ENCODE measurements at regions not wholly inside any gene's neighbourhood (a gene's known extent, or its start where the extent isn't known, plus 50 kb on each side); places are given as distances from the start of the nearest gene placed in this dataset.

DNA sequence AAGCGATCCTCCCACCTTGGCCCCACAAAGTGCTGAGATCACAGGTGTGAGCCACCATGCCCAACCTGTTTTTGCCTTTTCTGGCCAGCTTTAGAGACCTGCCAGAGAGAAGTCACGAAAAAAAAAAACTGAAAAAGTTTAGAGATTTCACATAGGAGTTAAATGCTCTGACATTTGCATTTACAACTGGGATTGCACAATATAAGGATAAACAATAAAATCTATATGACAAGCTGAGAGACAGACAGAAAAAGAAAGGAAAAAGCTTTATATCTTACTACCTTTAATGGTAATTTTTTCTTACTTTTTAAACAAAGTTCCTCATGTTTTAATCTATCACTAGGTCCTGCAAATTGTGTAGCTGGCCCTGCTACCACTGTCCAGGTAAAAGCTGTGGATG lies 466.5 kb downstream of the TXNL1 start:
- no peak for DNase-seq (ENCODE audit: low spot score)

DNA sequence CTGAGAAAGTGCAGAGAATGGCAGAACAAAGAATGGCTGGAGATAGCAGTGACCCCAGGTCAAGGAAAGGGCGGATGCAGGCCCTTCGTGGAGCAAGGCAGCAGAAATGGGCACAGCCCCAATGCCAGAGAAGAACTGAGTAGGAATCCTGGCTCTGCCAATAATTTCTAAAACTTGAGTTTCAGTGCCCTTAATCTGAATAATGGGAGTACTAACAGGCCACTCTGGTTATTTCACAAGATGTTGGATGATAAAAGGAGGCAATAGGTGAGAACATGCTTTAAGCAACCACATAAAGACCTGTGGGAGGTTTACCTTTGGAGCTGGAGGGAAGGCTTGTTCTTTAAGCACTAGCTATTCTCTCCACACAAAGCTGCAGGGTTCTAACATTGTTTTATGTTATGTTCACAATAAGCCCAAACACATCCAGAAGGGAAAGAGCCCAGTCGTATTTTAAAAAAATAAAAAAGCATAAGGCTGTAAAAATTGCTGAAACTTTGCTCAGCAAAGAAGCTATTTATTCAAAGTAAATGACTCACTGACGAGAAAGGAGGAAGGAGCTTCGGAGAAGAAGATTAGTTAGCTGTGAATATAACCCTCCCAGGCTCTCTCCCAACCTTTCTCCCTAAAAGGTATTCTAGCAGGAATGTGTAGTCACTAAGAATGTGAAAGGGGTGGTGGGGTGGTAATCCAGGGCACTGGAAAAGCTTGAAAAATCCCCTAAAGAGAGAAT lies 470.2 kb downstream of the TXNL1 start:
- DNase-seq (ENCODE audit: low spot score) = peak; percentile 39

DNA sequence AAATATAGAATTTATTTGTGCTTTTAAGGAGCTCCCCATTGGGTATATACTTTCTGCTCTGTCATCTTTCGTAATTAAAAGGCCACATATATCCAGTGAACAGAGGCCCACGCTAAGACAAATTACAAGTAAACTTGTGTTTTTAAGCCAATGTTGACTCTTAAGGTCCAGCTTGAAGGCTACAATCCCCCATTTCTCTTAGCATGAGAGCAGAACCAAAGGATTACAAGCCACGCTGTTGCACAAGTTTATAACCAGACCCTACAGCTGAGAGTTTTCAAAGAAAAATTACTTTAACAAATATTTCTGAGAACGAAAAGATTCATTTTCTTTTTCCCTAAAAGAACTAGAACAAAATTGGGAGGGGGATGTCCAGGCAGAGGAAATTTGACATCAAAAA lies 471.0 kb downstream of the TXNL1 start:
- DNase-seq (ENCODE audit: low spot score) = no peak

DNA sequence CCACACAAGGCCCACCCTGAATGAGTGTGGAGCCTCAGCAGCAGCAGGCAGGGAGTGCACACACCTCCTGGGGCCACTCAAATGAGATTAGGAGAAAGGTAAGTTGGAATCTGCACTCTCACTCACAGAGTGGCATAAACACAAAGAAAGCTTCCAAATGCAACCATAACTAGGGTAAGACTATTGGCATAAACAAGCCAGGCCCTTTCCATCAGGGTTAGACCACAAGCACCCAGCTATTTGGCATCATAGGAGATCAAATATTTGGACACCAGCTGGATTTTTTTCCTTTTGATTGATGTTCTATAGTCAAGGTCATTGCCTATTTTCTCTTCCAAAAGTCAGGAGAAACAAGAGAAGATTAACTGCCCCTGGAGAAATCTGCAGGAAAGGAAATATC lies 471.5 kb downstream of the TXNL1 start:
- no peak for DNase-seq (ENCODE audit: low spot score)

DNA sequence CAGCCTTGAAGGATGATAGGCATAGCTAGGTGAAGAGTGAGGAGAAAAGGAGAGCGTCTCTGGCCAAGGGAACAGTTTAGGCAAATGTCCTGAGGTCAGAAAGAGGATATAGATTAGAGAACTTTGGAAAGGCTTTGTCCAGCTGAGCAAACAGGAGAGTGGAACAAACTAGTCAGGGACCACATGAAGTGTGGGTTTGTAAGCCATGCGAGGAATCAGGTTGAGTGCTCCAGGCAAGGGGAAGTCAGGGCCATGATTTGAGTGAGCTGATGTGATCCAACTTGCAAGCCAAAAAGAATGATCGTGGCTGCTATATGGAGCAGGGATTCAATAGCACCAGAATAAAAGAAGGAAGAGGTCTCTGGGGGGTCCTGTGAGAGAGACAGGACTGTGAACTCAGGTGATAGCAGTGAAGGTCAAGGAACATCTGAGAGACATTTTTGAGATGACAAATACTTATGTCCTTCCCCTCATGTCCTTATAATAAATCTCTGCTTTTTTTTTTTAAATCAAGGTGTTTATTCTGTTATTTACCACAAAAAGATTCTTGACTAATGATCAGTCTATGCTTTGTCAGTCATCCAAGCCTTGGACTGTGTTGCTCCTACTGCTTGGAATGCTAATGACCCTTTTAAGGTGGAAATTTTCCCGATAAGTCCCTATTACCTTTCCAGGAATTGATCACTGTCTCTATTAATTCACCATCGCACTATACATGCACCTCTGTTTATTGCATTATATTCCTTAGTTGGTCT lies 472.6 kb downstream of the TXNL1 start:
- no peak for DNase-seq (ENCODE audit: low spot score)

DNA sequence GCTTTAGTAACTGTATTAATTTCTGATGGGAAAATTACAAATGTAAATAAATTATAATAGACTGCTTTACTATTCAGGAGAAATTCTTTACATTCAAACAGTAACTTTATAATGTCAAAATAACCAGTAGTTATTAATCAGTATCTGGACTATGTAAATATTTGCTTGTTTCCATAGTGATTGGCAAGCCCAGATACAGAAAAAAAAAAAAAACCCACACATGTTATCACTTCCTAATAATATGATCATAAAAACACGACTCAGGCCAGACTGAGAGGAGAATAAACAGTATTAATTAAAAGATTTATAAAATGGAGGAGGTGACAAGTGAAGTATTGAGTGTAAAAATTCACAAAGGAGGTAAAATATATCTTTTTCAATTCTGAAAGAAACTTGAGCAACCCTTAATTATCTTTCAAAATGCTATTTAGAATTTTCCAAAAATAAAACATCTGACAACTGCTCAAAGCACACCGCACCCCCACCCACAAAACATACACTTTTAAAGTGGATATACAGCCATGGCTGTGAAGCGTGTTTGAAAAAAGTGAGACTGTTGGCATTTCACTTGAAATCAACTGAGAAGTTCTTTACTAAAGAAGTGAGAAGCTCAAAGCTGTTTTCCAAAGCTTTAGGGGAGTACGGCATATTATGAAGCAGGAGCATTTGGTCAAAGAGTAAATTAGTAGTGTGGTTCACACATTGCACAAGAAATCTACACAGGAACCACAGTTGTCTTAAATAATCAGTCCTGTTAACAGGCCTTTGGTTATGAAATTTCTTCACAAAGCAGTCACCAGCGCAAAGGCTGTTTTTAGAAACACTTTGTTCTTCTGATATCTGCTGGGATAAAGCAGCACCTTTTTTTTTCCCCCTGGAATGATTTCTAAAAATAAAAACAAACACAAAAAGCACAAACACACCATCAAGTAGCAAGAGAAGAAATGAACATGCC lies 475.8 kb downstream of the TXNL1 start:
- DNase-seq (ENCODE audit: low spot score) = no peak

DNA sequence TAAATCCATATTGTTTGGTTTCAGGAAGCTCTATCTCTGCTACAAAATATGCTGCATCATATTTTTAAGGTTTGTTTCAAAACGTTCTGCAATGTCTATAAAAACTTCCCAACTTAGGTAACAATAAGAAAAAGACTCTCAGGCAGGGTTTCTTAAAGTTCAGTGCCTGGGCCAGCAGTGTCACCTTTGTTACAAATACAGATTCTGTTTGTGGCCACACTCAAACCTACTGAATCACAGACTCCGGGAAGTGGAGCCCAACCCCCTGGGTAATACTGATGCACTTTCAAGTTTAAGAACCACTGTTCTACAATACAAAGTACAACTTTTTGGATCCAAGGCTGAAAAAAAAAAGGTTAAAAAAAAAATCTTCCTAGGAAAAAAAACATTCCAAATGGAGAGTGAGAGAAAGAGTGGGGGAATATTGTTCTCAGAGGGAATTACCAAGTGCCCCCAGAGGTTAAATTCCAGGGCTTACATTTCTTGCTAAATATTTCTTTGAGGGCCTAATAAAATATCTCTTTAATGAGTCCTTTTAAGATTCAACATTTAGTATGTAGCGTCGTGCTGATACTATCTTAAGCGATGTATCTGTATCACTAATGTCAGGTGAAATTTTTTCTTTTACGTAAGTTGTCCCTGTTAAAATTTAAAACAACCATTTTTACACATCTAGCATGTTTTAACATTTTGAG lies 476.7 kb downstream of the TXNL1 start:
- DNase-seq (ENCODE audit: low spot score) = no peak

DNA sequence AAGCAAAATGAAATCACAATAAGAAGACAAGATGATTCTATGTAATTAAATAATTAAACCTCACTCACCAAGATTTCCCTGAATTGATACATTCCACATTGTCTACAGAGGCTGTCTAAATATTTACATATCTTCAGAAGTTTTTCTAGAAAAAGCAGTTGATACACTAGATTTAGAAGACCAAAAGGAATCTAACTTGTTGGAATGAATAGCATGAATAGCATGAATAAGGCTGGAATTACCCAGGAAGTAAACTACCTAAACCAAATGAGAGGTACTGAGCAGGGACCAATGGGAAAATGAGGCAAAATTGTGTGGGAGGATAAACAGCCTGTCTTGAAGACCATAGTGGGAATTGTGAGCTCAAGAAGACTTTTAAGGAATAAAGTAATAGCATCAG lies 479.7 kb downstream of the TXNL1 start:
- DNase-seq (ENCODE audit: low spot score) = no peak

DNA sequence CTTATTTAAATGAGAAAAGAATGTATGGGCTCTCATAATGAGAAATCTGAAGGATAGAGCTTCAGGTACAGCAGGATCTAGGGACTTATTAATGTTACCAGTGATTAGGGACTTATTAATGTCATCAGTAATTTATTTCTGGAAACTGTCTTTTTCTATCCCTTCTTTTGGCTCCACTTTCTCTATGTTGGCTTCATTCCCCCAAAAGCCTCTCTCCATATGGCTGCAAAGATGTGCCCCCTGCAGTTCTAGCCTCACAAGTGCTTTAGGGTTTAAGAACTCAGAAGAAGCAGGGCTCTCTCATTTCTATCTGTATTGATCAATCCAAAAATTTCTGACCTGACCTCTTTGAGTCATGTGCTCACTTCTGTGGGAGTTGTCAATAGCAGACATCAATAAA lies 480.9 kb downstream of the TXNL1 start:
- DNase-seq (ENCODE audit: low spot score) = no peak

DNA sequence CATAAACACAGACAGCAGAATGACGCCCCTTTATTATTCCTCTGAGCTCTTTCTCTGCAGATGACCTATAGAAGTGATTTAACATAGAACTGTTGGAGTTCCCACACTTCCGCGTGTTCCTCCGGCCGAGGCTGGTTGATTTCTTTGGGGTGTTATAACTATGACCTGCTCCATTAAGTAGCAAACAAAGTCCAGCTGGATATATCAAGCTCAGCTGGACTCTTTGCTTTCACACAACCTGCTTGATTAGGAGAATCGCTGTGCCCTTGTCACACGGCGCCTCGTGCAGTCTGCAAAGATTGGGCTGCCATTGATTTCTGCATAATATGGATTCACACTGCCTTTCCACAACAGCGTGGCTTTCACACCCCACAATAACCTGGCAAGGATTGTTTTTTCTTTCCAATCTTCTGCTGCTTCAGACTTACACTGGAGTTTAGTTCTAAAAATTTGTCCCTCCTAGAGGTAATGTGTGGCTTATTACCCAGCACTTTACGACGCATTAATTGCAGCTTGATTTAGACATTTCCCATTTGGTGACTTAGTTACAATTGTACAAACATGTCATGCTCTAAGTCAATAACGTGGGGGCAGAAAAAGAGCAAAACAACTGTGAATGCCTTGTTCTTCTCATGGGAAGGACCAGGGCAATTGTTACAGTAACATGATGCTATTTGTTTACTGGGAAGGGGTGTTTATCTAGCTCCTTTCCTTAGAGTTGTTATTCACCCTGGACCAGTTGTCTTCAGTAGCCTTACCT lies 485.7 kb downstream of the TXNL1 start:
- no peak for DNase-seq (ENCODE audit: low spot score)

DNA sequence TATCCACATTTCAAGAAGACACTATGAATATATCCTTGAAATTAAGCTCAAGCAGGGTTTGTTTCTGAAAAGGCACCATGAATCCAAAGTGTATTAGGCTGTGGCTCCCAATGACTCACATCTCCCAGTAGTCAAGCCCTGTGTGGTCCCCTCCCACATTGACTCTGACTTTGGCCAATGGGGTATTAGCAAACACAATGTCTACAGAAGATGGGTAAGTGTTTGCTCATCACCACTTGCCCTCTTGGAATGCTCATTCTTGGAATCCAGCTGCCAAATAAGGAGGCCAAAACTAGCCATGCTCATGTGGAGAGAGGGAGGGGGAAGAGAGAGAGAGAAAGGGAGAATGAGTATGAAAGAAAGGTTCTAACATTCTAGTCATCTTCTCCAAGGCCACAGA lies 490.0 kb downstream of the TXNL1 start:
- DNase-seq (ENCODE audit: low spot score) = peak; percentile 64

DNA sequence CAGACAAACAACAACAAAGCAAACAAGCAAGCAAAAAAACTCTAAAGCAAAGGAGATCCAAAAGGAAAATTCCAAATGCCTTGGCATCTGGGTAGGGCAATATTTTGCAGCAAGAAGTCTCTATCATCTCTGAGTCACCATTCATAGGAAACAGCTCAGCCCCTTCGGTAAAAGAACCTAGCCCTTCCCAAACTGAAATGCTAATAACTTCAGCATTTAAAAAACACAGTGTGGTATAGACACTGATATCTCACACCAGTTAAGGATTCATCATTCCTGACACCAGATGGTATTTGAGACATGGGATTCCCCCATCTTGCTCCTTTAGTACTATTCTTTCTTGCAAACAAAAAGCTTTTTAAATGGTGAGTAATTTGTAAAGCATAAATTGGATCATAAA lies 491.8 kb downstream of the TXNL1 start:
- DNase-seq (ENCODE audit: low spot score) = no peak

DNA sequence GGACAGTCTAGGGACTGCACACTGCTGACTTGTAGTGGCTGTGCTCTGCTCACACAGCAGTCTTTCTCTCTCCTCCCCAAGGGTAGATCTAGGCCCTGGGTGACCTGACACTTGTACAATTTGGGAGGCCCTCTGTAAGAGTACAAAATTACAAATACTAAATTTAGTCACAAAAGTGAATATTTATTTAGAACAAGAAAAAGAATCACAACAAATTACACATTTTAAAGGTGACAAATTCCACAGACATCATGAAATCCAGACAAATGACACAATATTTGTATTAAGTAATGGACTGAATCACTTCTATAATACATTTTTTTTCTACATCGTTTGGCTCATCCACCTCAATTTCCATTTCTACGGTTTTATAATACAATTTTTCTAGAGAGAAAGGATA lies 496.4 kb downstream of the TXNL1 start:
- no peak for DNase-seq (ENCODE audit: low spot score)

DNA sequence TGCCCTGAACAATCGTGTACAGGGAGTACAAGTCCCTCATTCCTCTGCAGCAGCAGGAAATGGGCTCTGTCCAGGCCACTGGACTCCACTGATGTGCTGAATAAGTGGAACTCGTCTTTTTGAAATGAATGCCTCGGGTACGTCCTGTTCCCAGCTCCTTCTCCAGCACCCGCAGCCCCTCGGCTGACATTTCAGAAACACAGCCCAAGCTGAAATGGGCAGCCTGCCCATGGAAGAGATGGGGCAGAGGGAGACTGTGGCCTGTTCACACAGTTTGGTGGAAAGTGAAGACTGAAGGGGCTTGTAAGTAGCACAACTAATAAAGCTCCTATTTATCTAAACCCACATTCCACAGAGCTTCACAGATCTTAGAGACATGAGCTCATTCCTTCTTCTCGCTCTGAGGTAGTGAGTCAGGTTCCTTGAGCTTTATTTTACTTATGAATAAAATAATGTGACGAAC lies 498.6 kb downstream of the TXNL1 start:
- peak; percentile 65 for DNase-seq (ENCODE audit: low spot score)

DNA sequence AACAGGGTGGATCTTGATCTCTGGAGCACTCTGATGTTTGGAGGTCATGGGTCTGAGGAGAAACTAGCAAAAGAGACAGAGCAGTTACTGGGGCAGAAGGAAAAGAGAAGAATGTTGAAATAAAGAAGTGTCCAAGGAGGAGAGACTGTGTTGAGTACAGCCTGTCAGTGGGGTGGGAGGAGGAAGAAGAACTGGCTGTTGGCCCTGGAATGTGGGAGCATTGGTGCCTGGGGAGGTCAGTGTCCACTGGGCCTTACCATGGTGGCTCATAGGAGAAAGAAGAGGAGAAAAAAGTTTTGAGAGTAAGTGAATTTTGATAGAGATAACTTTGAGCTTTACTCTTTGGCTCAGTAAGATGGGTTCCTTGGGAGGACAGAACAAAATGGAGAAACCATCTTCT lies 499.0 kb downstream of the TXNL1 start:
- DNase-seq (ENCODE audit: low spot score) = no peak

DNA sequence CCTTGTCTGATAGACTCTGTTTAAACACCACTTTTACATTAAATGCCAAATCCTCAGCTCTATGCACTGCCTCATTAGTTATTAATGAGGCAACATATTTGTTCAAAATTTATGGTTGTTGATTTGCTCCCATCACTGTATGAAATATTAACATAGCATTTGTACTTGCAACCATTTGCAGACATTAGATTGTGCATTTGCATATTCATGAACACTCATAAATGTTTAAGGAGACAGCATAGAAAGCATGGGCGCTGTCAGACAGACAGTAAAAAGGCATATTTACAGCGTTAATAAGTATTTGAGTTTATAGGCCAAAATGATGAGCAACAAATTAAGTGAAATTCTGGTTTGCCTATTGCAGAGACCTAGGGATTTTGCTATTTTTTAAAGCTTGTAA lies 502.3 kb downstream of the TXNL1 start:
- no peak for DNase-seq (ENCODE audit: low spot score)

DNA sequence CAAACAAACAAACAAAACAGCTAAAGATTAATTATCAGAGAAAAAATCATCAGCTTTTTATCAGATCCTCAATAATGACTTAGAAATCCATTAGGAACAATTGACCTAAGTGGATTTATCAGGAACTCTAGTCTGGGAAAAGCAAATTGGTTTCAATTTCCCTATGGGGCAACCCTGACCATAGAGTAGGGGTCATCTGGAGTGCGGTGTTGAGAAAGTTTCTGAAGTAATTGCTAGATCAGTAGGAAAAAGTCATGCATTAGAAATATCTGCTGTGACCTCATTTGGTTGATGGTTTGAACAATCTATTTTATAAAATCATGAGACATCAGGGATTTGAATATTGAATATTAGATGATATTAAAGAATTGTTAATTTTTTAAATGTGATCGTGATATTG lies 507.9 kb downstream of the TXNL1 start:
- no peak for DNase-seq (ENCODE audit: low spot score)

DNA sequence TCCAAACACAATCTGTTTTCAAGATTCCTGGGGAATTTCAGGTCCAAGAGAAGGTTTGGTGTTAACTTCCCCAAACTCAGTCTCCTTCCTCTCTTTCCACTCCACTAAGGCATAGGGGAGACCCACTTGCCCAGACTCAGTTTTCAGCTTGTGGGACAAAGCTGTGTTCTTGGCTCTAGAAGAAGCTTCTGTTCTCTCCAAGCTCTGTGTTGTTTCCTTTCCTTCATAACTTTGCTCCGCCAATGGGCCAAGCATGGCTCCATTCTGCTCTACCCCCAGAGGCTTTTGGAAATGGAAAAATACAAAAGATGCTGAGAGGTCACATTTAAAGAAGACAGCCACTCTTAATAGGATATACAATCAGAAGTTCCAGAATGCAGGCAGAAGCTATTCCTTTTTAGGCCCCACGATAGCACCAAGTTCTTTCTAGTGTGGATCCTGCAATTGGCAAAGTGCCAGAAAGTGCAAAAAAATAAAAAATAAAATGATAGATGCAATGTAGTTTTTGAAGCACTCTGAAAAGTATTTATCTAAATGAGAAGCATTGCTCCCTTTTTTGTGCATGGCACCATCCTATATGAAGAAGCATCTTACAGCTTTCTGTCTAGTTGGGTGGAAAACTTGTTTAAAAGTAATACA lies 510.1 kb downstream of the TXNL1 start:
- DNase-seq (ENCODE audit: low spot score) = no peak

DNA sequence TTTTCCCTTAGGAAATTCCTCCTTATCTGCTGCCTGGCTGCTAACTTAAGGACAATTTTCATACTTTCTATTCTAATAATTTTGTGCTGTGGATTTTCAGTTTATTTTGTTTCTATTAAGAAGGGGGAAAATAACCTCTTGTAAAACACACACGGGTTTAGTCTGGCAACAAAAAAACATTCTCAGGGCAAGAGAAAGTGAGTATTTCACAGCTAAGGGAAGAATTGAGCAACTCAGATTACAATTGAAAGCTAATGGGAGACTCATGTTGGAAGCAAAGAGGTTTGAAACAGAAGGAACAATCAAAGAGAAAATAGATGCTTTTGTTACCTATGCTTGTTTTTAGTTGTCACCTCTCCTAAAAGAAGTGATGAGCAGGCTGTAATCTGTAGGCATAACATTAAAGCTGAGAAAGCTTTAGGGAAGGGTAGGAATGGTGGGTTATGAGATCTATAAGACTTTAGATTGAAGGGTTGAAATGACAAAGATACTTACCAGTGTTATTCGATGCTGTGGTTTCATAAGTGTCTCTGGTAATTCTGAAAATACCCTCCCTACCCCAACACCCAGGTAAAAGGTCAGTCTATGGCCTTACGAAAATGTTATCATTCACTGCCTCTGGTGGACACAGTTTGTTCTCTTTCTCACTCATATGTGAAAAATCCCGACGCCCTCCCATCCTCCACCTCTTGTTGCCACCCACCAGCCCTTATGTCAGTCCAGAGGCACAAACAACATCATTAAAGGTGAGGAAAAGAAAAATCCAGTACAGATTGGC lies 510.9 kb downstream of the TXNL1 start:
- DNase-seq (ENCODE audit: low spot score) = no peak

DNA sequence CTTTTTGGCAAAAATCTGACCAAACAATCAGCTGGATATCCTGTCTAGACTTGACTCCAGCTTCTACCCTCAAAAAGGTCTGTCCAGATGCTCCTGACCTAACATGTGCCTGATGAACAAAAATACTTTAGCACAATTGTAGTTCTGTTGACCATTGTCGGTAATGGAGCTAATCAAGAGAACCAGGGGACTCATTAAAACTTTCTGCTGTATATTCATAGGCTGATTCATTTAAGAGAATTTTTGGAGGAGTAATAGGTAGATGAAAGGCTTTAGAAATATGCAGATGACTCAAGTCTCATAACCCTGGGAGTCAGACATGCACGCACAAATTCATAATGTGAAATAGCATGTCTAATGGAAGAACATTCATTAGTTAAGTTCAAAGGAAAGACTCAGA lies 514.2 kb downstream of the TXNL1 start:
- DNase-seq (ENCODE audit: low spot score) = no peak

All from hepatic stellate cell (primary cell).